ENCODE measurements at regions not wholly inside any gene's neighbourhood (a gene's known extent, or its start where the extent isn't known, plus 50 kb on each side); places are given as distances from the start of the nearest gene placed in this dataset.

DNA sequence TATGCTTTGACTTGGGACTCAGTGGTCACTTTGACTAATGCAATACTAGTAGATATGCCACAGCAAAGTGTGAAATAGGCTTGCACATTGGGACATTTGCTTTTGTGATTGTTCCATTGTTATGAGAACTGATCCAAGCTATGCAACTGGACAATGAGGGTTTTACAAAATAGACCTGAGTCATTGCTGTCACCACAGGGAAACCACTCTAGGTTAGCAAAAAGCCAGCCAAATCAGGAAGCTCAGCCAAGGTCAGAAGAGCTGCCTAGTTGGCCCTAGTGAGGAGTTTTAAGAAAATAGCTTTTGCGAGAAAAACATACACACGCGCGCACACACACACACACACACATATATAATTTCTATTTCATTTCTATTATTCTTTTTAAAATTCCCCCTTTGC, 452.4 kb upstream of the CDH7 start:
- no peak overlapping the region for H2AFZ ChIP-seq
- H3K4me1 ChIP-seq (ENCODE audit: insufficient read depth) = no peaks in the 10 kb centered on the region
- 95% methylated on average over 4 of the region's 4 CpGs for WGBS (ENCODE audit: low lambda C conversion rate, missing lambda C conversion rate)
- H3K9me3 ChIP-seq (ENCODE audit: low read depth) = no peaks in the 10 kb centered on the region
- H3K4me2 ChIP-seq = no peak overlapping the region
- TF ChIP-seq, protein P1, sequence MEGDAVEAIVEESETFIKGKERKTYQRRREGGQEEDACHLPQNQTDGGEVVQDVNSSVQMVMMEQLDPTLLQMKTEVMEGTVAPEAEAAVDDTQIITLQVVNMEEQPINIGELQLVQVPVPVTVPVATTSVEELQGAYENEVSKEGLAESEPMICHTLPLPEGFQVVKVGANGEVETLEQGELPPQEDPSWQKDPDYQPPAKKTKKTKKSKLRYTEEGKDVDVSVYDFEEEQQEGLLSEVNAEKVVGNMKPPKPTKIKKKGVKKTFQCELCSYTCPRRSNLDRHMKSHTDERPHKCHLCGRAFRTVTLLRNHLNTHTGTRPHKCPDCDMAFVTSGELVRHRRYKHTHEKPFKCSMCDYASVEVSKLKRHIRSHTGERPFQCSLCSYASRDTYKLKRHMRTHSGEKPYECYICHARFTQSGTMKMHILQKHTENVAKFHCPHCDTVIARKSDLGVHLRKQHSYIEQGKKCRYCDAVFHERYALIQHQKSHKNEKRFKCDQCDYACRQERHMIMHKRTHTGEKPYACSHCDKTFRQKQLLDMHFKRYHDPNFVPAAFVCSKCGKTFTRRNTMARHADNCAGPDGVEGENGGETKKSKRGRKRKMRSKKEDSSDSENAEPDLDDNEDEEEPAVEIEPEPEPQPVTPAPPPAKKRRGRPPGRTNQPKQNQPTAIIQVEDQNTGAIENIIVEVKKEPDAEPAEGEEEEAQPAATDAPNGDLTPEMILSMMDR (IDR thresholded peaks at IDR 0.05; ENCODE audit: poor library complexity) = no peak
- TF ChIP-seq EZH2 (IDR thresholded peaks at IDR 0.05; ENCODE audit: borderline replicate concordance) (no peak), EZH2phosphoT487 (IDR thresholded peaks at IDR 0.05; ENCODE audit: low read depth, severe bottlenecking, unreplicated experiment) (no peak)
- no peaks in the 10 kb centered on the region for H3K9me2 ChIP-seq (replicated peaks; ENCODE audit: insufficient read depth)
- no peaks in the 10 kb centered on the region for H4K20me1 ChIP-seq (ENCODE audit: insufficient read depth, poor library complexity, severe bottlenecking)
- DNase-seq (ENCODE audit: low spot score) = no peak
- H3K79me2 ChIP-seq = no peaks in the 10 kb centered on the region
- no peaks in the 10 kb centered on the region for H3K27me3 ChIP-seq
- H3K4me3 ChIP-seq = no peak overlapping the region
- no peak overlapping the region for H3K27ac ChIP-seq
- H3K36me3 ChIP-seq (replicated peaks; ENCODE audit: insufficient read depth, low read depth) = no peaks in the 10 kb centered on the region

DNA sequence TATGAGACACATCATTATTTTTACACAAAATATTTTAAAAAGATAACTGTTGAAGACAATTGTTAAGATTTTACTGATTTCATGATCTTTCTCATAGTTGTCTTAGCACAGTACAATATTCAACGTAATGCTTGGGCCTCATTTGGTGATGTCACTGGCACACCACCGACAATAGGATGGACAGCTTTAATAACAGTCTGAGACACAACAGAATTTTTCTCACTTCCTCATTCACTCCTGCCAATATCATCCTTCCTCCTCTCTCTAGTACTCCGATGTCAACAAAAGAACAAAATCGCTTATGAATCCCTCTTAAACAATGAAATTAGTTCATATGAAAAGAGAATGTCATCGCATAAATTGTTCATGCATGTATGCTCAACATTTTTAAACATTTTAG, 461.9 kb upstream of the CDH7 start:
- Histone ChIP-seq H3K9me3 (ENCODE audit: low read depth) (no peaks in the 10 kb centered on the region), H3K9me2 (replicated peaks; ENCODE audit: insufficient read depth) (no peaks in the 10 kb centered on the region), H3K4me1 (ENCODE audit: insufficient read depth) (no peaks in the 10 kb centered on the region), H3K79me2 (no peaks in the 10 kb centered on the region), H2AFZ (no peak overlapping the region), H3K27ac (no peak overlapping the region), H3K36me3 (replicated peaks; ENCODE audit: insufficient read depth, low read depth) (no peaks in the 10 kb centered on the region), H3K4me3 (no peak overlapping the region), H3K4me2 (no peak overlapping the region), H3K27me3 (no peaks in the 10 kb centered on the region), H4K20me1 (ENCODE audit: insufficient read depth, poor library complexity, severe bottlenecking) (no peaks in the 10 kb centered on the region)
- 92% methylated on average over 5 of the region's 5 CpGs for WGBS (ENCODE audit: low lambda C conversion rate, missing lambda C conversion rate)
- TF ChIP-seq, protein P1 (IDR thresholded peaks at IDR 0.05; ENCODE audit: poor library complexity) = no peak
- no peak for TF ChIP-seq EZH2 (IDR thresholded peaks at IDR 0.05; ENCODE audit: borderline replicate concordance)
- TF ChIP-seq EZH2phosphoT487 (IDR thresholded peaks at IDR 0.05; ENCODE audit: low read depth, severe bottlenecking, unreplicated experiment) = no peak
- DNase-seq (ENCODE audit: low spot score) = no peak

DNA sequence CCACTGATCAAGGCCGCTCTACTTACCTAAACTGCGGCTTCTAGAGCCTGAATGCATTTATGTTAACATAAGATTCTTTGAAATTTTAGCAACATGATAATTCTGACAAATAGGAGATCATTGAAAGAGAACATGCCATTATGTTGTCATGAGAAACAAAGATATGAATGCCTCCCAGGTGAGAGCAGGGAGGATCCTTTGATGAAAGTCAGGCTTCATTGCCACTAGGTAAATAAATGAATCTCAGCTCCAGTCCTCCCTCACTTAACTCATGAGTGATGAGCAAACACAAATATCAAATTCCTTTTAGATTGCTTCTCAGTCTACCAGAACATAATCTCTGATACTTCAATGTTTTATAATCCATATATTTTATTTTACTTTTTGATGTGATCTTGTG, 463.2 kb upstream of the CDH7 start:
- DNase-seq (ENCODE audit: low spot score) = no peak
- Histone ChIP-seq H3K4me1 (ENCODE audit: insufficient read depth) (no peaks in the 10 kb centered on the region), H3K4me2 (no peak overlapping the region), H3K9me2 (replicated peaks; ENCODE audit: insufficient read depth) (no peaks in the 10 kb centered on the region), H3K27me3 (no peaks in the 10 kb centered on the region), H3K36me3 (replicated peaks; ENCODE audit: insufficient read depth, low read depth) (no peaks in the 10 kb centered on the region), H3K9me3 (ENCODE audit: low read depth) (no peaks in the 10 kb centered on the region), H4K20me1 (ENCODE audit: insufficient read depth, poor library complexity, severe bottlenecking) (no peaks in the 10 kb centered on the region), H3K4me3 (no peak overlapping the region), H2AFZ (no peak overlapping the region), H3K27ac (no peak overlapping the region), H3K79me2 (no peaks in the 10 kb centered on the region)
- 89% methylated on average over 2 of the region's 2 CpGs for WGBS (ENCODE audit: low lambda C conversion rate, missing lambda C conversion rate)
- no peak for TF ChIP-seq EZH2phosphoT487 (IDR thresholded peaks at IDR 0.05; ENCODE audit: low read depth, severe bottlenecking, unreplicated experiment)
- TF ChIP-seq, protein P1 (IDR thresholded peaks at IDR 0.05; ENCODE audit: poor library complexity) = no peak

DNA sequence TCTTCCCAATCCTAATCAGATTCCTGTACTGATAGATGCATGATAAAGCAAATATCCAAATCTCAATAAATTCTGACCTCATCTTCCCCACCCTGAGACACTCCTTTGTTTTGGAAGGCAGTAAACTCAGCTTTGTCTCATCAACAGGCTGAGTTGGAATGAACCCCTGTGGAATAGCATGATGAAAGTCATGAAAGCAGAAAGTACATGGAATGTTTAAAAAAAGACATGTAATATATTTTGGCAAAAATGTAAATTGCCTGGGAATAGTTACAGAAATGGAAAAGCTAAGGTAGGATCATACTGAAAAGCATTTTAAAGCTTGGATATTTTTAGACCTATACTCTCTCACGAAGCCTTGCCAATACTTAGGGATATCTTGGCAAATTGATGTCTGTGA, 468.7 kb upstream of the CDH7 start:
- 93% methylated on average over 1 of the region's 1 CpG for WGBS (ENCODE audit: low lambda C conversion rate, missing lambda C conversion rate)
- TF ChIP-seq EZH2 (IDR thresholded peaks at IDR 0.05; ENCODE audit: borderline replicate concordance) (no peak), EZH2phosphoT487 (IDR thresholded peaks at IDR 0.05; ENCODE audit: low read depth, severe bottlenecking, unreplicated experiment) (no peak)
- TF ChIP-seq, protein P1 (IDR thresholded peaks at IDR 0.05; ENCODE audit: poor library complexity) = no peak
- no peak for DNase-seq (ENCODE audit: low spot score)

More for the DNA sequence above, 468.7 kb upstream of the CDH7 start:
- Histone ChIP-seq H3K4me2 (no peak overlapping the region), H3K27me3 (no peaks in the 10 kb centered on the region), H3K36me3 (replicated peaks; ENCODE audit: insufficient read depth, low read depth) (no peaks in the 10 kb centered on the region), H3K79me2 (no peaks in the 10 kb centered on the region), H3K4me1 (ENCODE audit: insufficient read depth) (no peaks in the 10 kb centered on the region), H4K20me1 (ENCODE audit: insufficient read depth, poor library complexity, severe bottlenecking) (no peaks in the 10 kb centered on the region), H3K9me3 (ENCODE audit: low read depth) (no peaks in the 10 kb centered on the region), H3K9me2 (replicated peaks; ENCODE audit: insufficient read depth) (no peaks in the 10 kb centered on the region), H3K27ac (no peak overlapping the region), H2AFZ (no peak overlapping the region), H3K4me3 (no peak overlapping the region)

Data from hepatocyte (in vitro differentiated cells).